HCT116 (cell line): ENCODE measurements at regions not wholly inside any gene's neighbourhood (a gene's known extent, or its start where the extent isn't known, plus 50 kb on each side); places are given as distances from the start of the nearest gene placed in this dataset.

Experiments used
- ATAC-seq: fragments of 200-7000 bp; cut with Tn5 transposase; 2 replicates; pipeline ENCODE4 v1.9.1; 2020; ENCODE audit warnings: mild to moderate bottlenecking, moderate library complexity
- BruUV-seq: library from RNA; stranded (reverse); fragments of 400-500 nt; replicated peaks from 2 replicates; lab custom pipeline; 2021; lab: Mats Ljungman, UMichigan
- CTCF ChIA-PET: fragments of 300-600 bp; sonication (Branson Sonifier 250); formaldehyde crosslinking; loops from one replicate; lab custom pipeline; 2021; ENCODE audit warnings: antibody characterized with exemption; lab: Charles Lee
- POLR2A ChIA-PET: fragments of 300-600, 350-600 bp; sonication (Branson Sonifier 250); formaldehyde crosslinking; loops from one replicate; lab custom pipeline; 2021; ENCODE audit warnings: antibody characterized with exemption; lab: Charles Lee
- RAD21 ChIA-PET, 2 experiments: fragments of 300-600 bp; sonication (Branson Sonifier 250); formaldehyde crosslinking; loops; one replicate each; lab custom pipeline; 2023; ENCODE audit warnings: low total read pairs in 2 of 2; ENCODE audit not compliant: uncharacterized antibody in 2 of 2, unreplicated experiment in 2 of 2, low non-redundant PET in 1 of 2; lab: Charles Lee
- DNase-seq: peaks from one replicate; pipeline ENCODE4 v3.0.0-alpha.2; 2010; ENCODE audit warnings: low read depth, low spot score
- H2AFZ ChIP-seq: fragments of 200-600 bp; shearing (Covaris generic), sonication (generic); 2 replicates; pipeline ENCODE4 v1.6.1; 2017; ENCODE audit warnings: low read depth, mixed run types, mixed read lengths, antibody characterized with exemption, low read length; ENCODE audit not compliant: poor library complexity, severe bottlenecking
- H3K27ac ChIP-seq: 2 replicates; pipeline ENCODE4 v1.5.1; 2012; ENCODE audit warnings: low read depth, low read length
- H3K27me3 ChIP-seq: fragments of 200-600 bp; sonication (generic); 2 replicates; pipeline ENCODE4 v1.6.1; 2016; ENCODE audit warnings: mixed run types, low read length, mixed read lengths; ENCODE audit not compliant: insufficient read depth
- H3K36me3 ChIP-seq, 2 experiments: fragments of 200-500 bp in 1 of 2; fragments of 200-600 bp in 1 of 2; sonication (Bioruptor generic) in 1 of 2; sonication (generic) in 1 of 2; 2 replicates each; pipeline versions ENCODE4 v1.5.1 to v1.6.1; 2014 to 2016; ENCODE audit warnings: low read length in 2 of 2, inconsistent platforms in 1 of 2, mixed read lengths in 1 of 2, mixed run types in 1 of 2; ENCODE audit not compliant: insufficient read depth in 2 of 2, control insufficient read depth in 1 of 2
- H3K4me1 ChIP-seq, 2 experiments: fragments of 200-600 bp in 1 of 2; sonication (generic) in 1 of 2; 2 replicates each; pipeline versions ENCODE4 v1.5.1 to v1.6.1; 2012 to 2017; ENCODE audit warnings: low read length in 2 of 2, inconsistent platforms in 1 of 2, mild to moderate bottlenecking in 1 of 2, mixed read lengths in 1 of 2, mixed run types in 1 of 2, moderate library complexity in 1 of 2; ENCODE audit not compliant: insufficient read depth in 2 of 2, control insufficient read depth in 1 of 2
- H3K4me2 ChIP-seq: fragments of 200-600 bp; sonication (generic); 2 replicates; pipeline ENCODE4 v1.6.1; 2017; ENCODE audit warnings: mixed run types, low read length, mixed read lengths
- H3K4me3 ChIP-seq, 2 experiments: fragments of 200-600 bp in 1 of 2; sonication (generic) in 1 of 2; replicated peaks in 1 of 2; 2 replicates each; pipeline ENCODE4 v1.5.1; 2011 to 2016; ENCODE audit warnings: low read length in 2 of 2, control low read depth in 1 of 2, low read depth in 1 of 2, mild to moderate bottlenecking in 1 of 2, mixed read lengths in 1 of 2, mixed run types in 1 of 2
- H3K79me2 ChIP-seq: fragments of 200-600 bp; sonication (generic); 2 replicates; pipeline ENCODE4 v1.6.1; 2017; ENCODE audit warnings: mild to moderate bottlenecking, mixed run types, low read length, moderate library complexity, mixed read lengths; ENCODE audit not compliant: insufficient read depth
- H3K9ac ChIP-seq: fragments of 200-600 bp; sonication (generic); 2 replicates; pipeline ENCODE4 v1.6.1; 2016; ENCODE audit warnings: low read length, mixed read lengths
- H3K9me2 ChIP-seq: fragments of 200-600 bp; sonication (generic), shearing (Covaris generic); 2 replicates; pipeline ENCODE4 v1.6.1; 2017; ENCODE audit warnings: mixed run types, mild to moderate bottlenecking, moderate library complexity; ENCODE audit not compliant: insufficient read depth
- H3K9me3 ChIP-seq, 2 experiments: fragments of 200-500 bp in 1 of 2; fragments of 200-600 bp in 1 of 2; sonication (Bioruptor generic) in 1 of 2; sonication (generic) in 1 of 2; 2 replicates each; pipeline ENCODE4 v1.6.1; 2014 to 2017; ENCODE audit warnings: low read length in 2 of 2, mixed read lengths in 2 of 2, inconsistent platforms in 1 of 2, low read depth in 1 of 2, mild to moderate bottlenecking in 1 of 2, mixed run types in 1 of 2, moderate library complexity in 1 of 2; ENCODE audit not compliant: control insufficient read depth in 1 of 2, insufficient read depth in 1 of 2
- H4K20me1 ChIP-seq: fragments of 200-600 bp; sonication (generic), shearing (Covaris generic); 2 replicates; pipeline ENCODE4 v1.6.1; 2017; ENCODE audit warnings: mixed run types, mild to moderate bottlenecking, moderate library complexity; ENCODE audit not compliant: insufficient read depth
- ELF1 ChIP-seq: IDR thresholded peaks from 2 replicates; pipeline ENCODE4 v1.6.1; 2012; ENCODE audit warnings: low read depth, borderline replicate concordance
- JUND ChIP-seq: IDR thresholded peaks from 2 replicates; pipeline ENCODE4 v1.6.1; 2012
- RAD21 ChIP-seq: IDR thresholded peaks from 2 replicates; pipeline ENCODE4 v1.6.1; 2012; ENCODE audit warnings: low read depth, mild to moderate bottlenecking
- SRF ChIP-seq: IDR thresholded peaks from 2 replicates; pipeline ENCODE4 v1.6.1; 2012; ENCODE audit warnings: low read depth
- TCF7L2 ChIP-seq: IDR thresholded peaks from 2 replicates; pipeline ENCODE4 v1.7.0; 2011; ENCODE audit warnings: borderline replicate concordance, inconsistent platforms; ENCODE audit not compliant: insufficient read depth, insufficient read length; ENCODE audit errors: extremely low read depth
- YY1 ChIP-seq: IDR thresholded peaks from 2 replicates; pipeline ENCODE4 v1.6.1; 2011; ENCODE audit warnings: low read length, low read depth, moderate library complexity, mild to moderate bottlenecking; ENCODE audit not compliant: insufficient replicate concordance; ENCODE audit errors: extremely low read depth
- ZFX ChIP-seq: fragments of 450-650 bp; IDR thresholded peaks from 2 replicates; pipeline ENCODE4 v1.6.1; 2017
- ZNF274 ChIP-seq: fragments of 200-500 bp; sonication (Bioruptor generic); IDR thresholded peaks from 2 replicates; pipeline ENCODE4 v1.6.1; 2014; ENCODE audit warnings: mild to moderate bottlenecking, low read depth, low read length, inconsistent platforms
- intact Hi-C: fragments of 100-400 bp; cut with micrococcal nuclease; formaldehyde crosslinking; loops from 2 replicates; pipeline ENCODE4 v1.10.0; 2022
- TF ChIP-seq, protein P1 (sequence below): IDR thresholded peaks from 2 replicates; pipeline ENCODE4 v1.6.1; 2012

- H3K79me2 ChIP-seq: no peaks in the 10 kb centered on the region
Measured at GRCh38 chr2:15776992-15777702, 163.2 kb upstream of the MYCN start.

DNA sequence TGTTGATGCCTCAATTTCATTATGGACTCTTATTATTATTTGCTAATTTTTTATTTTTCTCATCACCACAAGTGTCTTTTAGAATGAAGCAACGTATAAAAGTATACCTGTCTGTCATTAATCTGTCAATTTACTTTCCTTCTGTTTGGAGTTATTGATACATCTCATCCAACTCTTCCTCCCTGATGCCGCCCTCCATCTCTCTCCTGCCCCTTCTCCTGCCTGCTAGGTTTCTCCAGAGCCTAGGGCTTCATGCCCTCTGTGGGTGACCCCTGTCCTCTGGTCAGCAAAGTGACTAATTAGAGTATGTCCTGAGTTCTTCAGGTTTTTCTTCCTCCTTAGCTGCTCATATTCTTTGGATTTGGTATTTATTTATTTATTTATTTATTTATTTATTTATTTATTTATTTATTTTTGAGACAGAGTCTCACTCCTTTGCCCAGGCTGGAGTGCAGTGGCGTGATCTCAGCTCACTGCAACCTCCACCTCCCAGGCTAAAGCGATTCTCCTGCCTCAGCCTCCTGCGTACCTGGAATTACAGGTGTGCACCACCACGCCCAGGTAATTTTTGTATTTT is 162.5 kb upstream of the MYCN start:
- intact Hi-C loops: no loop called here
- Histone ChIP-seq H3K4me2 (no peak overlapping the region), H3K4me3 (no peak overlapping the region), H3K27ac (no peak overlapping the region), H3K79me2 (no peaks in the 10 kb centered on the region), H3K4me1 (no peaks in the 10 kb centered on the region), H3K9ac (no peak overlapping the region), H3K27me3 (peaks cover 9% of the 10 kb centered on the region; the same call in 1 of the 2 replicates), H2AFZ (no peak overlapping the region), H4K20me1 (no peaks in the 10 kb centered on the region), H3K9me2 (no peaks in the 10 kb centered on the region), H3K36me3 (no peaks in the 10 kb centered on the region), H3K9me3 (no peaks in the 10 kb centered on the region)
- ChIA-PET RAD21 (no interaction called here), POLR2A (no interaction called here), CTCF (no interaction called here)
- DNase-seq (no peak), ATAC-seq (no peak)
- TF ChIP-seq ZNF274 (no peak), RAD21 (no peak)
- TF ChIP-seq, protein P1, sequence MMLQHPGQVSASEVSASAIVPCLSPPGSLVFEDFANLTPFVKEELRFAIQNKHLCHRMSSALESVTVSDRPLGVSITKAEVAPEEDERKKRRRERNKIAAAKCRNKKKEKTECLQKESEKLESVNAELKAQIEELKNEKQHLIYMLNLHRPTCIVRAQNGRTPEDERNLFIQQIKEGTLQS: no peak
- BruUV-seq: no TSS peak

More at GRCh38 chr2:15776992-15777702, 163.2 kb upstream of the MYCN start:
- Histone ChIP-seq H3K27ac (no peak overlapping the region), H3K4me2 (no peak overlapping the region), H3K9ac (no peak overlapping the region), H3K4me3 (no peak overlapping the region), H3K4me1 (no peaks in the 10 kb centered on the region), H3K9me2 (no peaks in the 10 kb centered on the region), H4K20me1 (no peaks in the 10 kb centered on the region), H3K9me3 (no peaks in the 10 kb centered on the region), H3K27me3 (0 out of 2 replicates have a peak, but pooled peaks cover 5% of the 10 kb centered on the region), H2AFZ (no peak overlapping the region), H3K36me3 (no peaks in the 10 kb centered on the region)
- no TSS peak for BruUV-seq
- DNase-seq (no peak), ATAC-seq (no peak)
- no peak for TF ChIP-seq JUND
- no peak for TF ChIP-seq YY1
- no peak for TF ChIP-seq SRF
- no peak for TF ChIP-seq TCF7L2
- TF ChIP-seq ZNF274: no peak
- no peak for TF ChIP-seq ELF1
- TF ChIP-seq RAD21: no peak
- TF ChIP-seq ZFX: no peak
- intact Hi-C loops: no loop called here
- ChIA-PET RAD21 (no interaction called here), CTCF (no interaction called here), POLR2A (no interaction called here)
